K562 (cell line): ENCODE measurements at regions not wholly inside any gene's neighbourhood (a gene's known extent, or its start where the extent isn't known, plus 50 kb on each side); places are given as distances from the start of the nearest gene placed in this dataset.

ENCODE experiments used
- TGIF2 ChIP-seq: sonication (generic); formaldehyde crosslinking; IDR thresholded peaks from 2 replicates; pipeline ENCODE4 v1.8.1; 2022; ENCODE audit warnings: mild to moderate bottlenecking, missing genetic modification reagents, moderate library complexity
- ZNF318 ChIP-seq, 2 experiments: fragments of 450-650 bp; IDR thresholded peaks; 2 replicates each; pipeline ENCODE4 v1.6.1; 2016; ENCODE audit warnings: mild to moderate bottlenecking in 2 of 2, borderline replicate concordance in 1 of 2, low read depth in 1 of 2, moderate library complexity in 1 of 2

GRCh38 chr2:152890736-152891135 lies 172.3 kb downstream of the ARL6IP6 start (continued):
- TF ChIP-seq ZNF318 (IDR thresholded peaks at IDR 0.05; ENCODE audit: borderline replicate concordance in 1 of 2, low read depth in 1 of 2) (no peak), TGIF2 (CRISPR knock-in tag) (no peak)
